Activated CD4-positive, CD25-positive, alpha-beta regulatory T cell treated with anti-CD3 and anti-CD28 coated beads, Interleukin-2, amount 50 U/mL, for 24 hours (primary cell): ENCODE measurements at regions not wholly inside any gene's neighbourhood (a gene's known extent, or its start where the extent isn't known, plus 50 kb on each side); places are given as distances from the start of the nearest gene placed in this dataset.
"Not testable (repeated sequence)": the region's sequence is repeated elsewhere in the genome, so short reads cannot be mapped to it uniquely, and the experiment has no call there.

Experiments used
- ATAC-seq, 2 donors: fragments of 150-1000 bp; cut with Tn5 transposase; one replicate each; pipeline ENCODE4 v1.10.0; 2021; ENCODE audit warnings: mild to moderate bottlenecking in 1 of 2, moderate library complexity in 1 of 2

GRCh38 chr2:199216253-199216652 is 241.5 kb downstream of the SATB2 start:
- no peak for ATAC-seq

DNA sequence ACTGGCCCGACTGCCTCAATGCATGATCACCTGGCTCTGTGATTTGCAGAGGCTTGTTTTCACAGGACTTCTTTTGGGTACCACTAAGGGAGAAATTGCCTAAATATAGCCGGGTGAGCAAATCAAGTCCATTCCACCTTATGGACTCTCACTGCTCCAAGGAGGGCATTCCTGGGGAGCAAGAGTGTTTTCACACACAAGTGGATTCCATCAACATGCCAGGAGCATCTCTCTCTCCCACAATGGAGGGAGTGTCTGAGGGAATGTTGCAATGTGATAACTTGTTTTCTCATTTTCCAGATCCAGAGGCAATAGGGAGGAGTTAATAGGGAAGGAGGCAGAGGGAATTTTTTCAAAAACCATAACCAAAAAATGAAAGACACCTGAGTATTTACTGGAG is 250.7 kb downstream of the SATB2 start:
- ATAC-seq = no peak

- ATAC-seq = no peak
Observed at GRCh38 chr2:199206536-199206935, 251.2 kb downstream of the SATB2 start.

- ATAC-seq = no peak
Observed at GRCh38 chr2:199202964-199203363, 254.8 kb downstream of the SATB2 start.

- no peak for ATAC-seq
Observed at GRCh38 chr2:199201539-199201938, 256.2 kb downstream of the SATB2 start.

DNA sequence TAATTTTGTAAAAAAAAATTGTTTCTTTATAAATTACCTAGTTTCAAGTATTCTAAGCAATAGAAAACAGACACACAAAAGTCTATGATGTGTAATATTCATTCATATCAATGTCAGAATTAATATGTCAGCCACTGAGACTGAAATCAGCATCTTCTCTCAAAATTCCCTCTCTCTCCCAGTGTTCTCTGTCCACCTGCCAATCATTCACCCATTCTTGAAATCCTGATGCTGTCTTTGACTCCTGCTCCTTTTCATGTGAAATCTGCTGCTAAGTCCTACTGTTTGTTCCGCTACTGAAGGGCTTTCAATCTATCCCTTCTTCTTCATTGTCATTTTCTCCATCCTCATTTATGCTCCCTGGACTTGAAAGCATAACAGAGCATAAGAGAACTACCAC is 257.9 kb downstream of the SATB2 start:
- no peak for ATAC-seq

DNA sequence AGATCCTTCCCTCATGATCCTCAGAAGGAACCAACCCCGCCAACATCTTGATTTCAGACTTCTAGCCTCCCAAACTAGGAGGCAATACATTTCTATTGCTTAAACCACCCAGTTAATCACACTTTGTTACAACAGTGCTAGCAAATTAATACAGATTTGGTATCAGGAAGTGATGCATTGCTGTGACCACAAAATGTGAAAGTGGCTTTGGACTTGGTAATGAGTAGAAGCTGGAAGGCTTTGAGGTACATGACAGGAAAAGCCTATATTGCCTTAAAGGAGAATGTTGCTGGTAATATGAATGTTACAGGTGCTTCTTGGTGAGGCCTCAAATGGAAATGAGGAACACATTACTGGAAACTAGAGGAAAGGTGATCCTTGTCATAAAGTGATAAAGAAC is 260.3 kb downstream of the SATB2 start:
- no peak for ATAC-seq

GRCh38 chr2:199196686-199197085 is 261.1 kb downstream of the SATB2 start:
- ATAC-seq = no peak

DNA sequence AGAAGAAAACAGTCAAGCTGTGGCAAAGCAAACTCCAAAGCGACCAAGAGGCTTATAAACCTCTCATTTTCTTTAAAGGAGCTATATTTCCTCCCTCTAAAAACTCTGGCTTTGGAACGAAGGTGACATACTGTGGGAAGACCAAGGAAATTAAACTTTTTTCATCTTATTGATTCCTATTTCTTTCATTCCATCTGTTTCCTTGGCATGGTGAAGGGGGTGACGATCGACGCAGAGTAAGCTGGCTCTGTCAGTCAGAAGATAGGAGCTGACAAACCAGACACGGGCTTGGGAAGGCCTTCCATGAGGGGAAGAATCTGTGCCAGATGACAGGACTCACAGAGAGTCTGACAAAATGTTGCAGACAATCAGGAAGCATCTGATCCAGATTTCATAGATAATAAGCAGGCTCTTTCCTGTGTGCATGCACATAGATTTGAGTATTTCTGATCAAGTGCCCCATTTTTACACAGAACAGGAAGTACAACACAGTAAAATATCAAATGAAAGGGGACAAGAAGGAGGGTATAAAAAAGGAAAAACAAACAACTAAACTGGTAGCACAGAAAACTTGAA is 261.7 kb downstream of the SATB2 start:
- ATAC-seq = no peak

- ATAC-seq = no peak
Observed at GRCh38 chr2:199191461-199191860, 266.3 kb downstream of the SATB2 start.

DNA sequence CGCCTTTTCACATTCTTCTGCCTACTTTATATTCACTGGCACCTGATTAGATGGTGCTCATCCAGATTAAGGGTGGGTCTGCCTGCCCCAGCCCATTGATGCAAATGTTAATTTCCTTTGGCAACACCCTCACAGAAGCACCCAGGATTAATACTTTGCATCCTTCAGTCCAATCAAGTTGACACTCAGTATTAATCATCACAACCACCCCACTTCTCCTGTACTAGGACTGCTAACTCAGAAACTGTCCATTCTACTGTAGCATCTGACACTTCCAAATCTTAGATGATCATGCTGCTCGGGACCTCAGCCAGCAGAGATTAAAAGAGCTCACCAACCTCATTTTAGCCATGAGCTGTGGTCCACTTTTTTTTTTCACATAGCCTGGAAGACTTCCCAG is 268.5 kb downstream of the SATB2 start:
- no peak for ATAC-seq

DNA sequence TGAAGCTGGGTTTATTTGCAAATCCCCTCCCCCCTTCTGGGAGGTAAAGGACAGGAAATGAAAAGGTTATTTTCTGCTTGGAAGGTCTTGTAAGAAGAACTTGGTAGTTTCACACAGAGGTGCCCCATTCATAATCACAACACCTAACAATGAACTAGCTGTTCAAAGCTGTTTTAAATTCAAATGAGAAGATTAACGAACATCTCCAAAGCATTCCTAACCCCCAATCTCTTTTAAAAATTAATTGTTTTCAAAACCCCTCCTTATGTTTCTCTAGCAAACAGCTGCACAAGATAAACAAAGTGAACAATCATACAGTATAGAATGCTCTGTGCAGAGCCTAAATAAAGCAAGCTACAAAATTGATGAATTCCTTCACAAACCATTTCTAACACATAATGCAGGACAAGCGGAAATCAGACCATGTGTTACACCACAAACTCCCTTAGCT is 271.4 kb downstream of the SATB2 start:
- no peak for ATAC-seq

GRCh38 chr2:199185174-199185573 is 272.6 kb downstream of the SATB2 start:
- not testable (repeated sequence) for ATAC-seq

DNA sequence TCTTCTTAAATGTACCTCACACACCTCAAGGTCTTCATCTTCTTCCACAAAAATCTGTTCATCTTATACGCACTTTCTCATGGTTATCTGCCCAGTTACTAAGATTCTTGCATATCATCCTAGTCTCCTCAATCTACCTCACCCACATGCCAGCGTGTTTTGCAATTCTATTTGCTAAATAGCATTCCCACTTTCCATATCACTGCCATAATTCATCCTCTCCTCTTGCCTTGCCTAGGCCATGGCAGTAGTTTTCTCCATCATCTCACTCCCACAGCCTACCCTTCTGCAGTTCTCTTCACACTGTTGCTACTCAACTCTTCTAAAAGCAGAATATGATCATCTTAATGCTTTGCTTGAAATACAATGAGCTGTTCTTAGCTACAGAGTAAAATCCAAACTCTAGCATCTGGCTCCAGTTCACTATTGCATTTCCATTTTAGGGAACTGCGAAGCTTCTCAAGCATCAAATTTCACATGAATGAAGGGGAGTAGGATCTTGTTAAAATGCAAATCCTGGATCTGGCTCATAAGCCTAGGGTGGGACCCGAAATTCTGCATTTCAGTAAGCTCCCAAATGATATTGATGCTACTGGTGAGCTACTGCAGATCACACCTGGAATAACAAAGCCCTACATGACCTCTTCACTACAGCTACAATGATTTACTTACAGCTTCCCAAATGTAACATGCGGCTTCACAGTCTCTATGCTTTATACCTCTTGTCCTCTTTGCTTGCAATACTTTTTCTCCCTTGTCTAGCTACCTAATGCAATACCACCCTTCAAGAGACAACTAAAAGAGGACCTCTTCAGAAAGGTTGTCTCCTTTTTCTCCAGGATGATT is 293.9 kb downstream of the SATB2 start:
- no peak for ATAC-seq

- no peak for ATAC-seq
Observed at GRCh38 chr2:199160677-199161465, 296.9 kb downstream of the SATB2 start.

- ATAC-seq = no peak
Observed at GRCh38 chr2:199160081-199160480, 297.7 kb downstream of the SATB2 start.

DNA sequence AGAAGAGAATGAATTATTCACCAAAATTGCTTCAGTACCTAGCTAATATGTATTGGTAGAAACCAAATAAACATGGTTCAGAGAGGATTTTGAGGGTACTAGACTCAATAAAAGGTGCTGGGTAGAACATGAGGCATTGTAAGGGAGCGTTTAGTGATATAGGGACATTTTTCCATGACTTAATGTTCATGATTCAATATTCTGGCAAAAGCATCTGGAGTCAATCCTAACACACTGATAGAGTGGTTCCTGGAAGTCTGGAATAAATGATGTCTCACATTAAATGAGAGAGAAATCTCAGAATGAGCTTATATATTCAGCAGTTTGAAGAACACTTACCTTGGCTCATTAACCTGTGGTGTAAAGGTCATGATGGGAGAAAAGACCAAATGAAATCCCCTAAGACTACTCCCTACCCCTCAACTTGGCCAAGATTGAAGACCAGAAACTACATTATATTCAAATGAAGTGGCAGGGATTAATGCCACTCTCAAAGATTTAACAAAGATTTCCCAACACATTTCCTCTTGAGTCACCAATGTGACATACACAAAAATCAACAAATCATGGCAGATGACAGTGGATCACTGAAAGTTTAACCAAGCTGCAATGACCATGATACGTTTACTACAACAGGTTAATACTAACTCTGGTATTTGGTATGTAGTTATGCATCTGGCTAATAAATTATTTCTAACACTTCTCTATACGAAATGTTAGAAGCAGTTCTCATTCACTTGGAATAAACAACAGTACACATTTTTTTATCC is 309.5 kb downstream of the SATB2 start:
- no peak for ATAC-seq

GRCh38 chr2:199147216-199147615 is 310.5 kb downstream of the SATB2 start:
- ATAC-seq = no peak

- ATAC-seq = no peak
Observed at GRCh38 chr2:199144546-199144945, 313.2 kb downstream of the SATB2 start.

GRCh38 chr2:199144036-199144435 is 313.7 kb downstream of the SATB2 start:
- ATAC-seq = no peak

DNA sequence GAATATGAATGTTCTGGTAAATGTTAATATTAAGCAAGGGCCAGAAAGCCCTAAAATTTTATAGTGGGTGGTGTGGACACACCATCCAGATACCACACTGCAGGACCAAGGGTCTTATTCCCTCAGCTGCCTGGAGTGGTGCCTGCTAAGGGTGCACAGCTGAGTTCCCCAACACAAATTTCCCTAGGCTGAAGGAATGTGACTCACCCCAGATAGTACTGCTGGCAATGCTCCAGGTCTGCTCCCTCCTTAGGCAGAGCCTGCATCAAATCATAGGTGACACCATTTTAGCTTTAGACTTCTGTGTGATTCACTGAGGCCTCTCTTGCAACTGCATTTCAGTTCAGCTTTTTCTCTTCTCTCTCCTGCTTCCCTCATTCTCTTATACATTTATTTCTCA is 321.1 kb downstream of the SATB2 start:
- ATAC-seq = no peak

DNA sequence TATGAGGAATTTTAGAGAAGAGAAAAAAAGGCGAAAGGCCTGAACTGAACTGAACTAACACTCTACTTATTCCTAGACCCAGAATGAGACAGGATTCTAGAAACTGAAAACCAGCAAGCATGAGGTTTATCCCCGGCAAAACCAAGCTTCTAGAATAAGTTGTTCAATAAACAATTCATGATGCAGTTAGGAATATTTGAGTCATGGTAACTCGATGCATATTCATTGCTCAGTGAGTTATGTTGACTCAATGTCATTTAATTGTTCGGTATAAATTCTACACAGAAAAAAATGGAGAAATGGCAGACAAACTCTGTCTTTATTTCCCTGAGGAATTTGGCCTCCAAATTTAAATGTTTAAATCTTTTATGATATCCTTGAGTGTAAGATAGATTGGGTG is 321.5 kb downstream of the SATB2 start:
- ATAC-seq = no peak

DNA sequence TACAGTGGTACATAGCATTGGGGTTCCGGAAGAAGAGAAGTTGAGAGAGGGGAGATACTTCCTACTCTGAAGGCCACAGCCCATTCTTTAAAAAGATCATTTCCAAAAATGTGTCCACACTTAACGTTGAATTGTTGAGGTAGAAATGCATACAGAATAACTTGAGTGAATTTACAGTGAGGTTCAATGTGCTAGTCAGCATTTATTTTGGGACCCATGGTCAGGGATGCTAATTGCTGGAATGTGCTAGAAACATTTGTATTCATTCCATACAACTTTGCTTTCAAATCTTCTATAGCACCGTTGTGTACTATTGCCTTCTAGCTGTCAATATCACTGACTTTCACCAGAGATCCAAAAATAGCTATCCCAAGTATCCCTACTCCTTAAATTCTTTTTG is 325.9 kb downstream of the SATB2 start:
- no peak for ATAC-seq
